ENCODE measurements at regions not wholly inside any gene's neighbourhood (a gene's known extent, or its start where the extent isn't known, plus 50 kb on each side); places are given as distances from the start of the nearest gene placed in this dataset.

- no peaks in the 10 kb centered on the region for H3K36me3 ChIP-seq
- no peak overlapping the region for H3K27ac ChIP-seq
- no peaks in the 10 kb centered on the region for H3K27me3 ChIP-seq
- no peaks in the 10 kb centered on the region for H3K4me1 ChIP-seq (ENCODE audit: control insufficient read depth in 1 of 2, insufficient read depth in 1 of 2, low read depth in 1 of 2, low read length in 1 of 2)
- no peaks in the 10 kb centered on the region for H3K9me3 ChIP-seq
- TF ChIP-seq CTCF (IDR thresholded peaks at IDR 0.05), result no peak
- no peak overlapping the region for H3K4me3 ChIP-seq (ENCODE audit: low read depth in 1 of 2, low read length in 1 of 2)
Measured at GRCh38 chr18:60040971-60041370, 141.2 kb downstream of the PMAIP1 start.

- Histone ChIP-seq H3K36me3 (no peaks in the 10 kb centered on the region), H3K4me3 (ENCODE audit: low read depth in 1 of 2, low read length in 1 of 2) (no peak overlapping the region), H3K9me3 (no peaks in the 10 kb centered on the region), H3K27me3 (no peaks in the 10 kb centered on the region), H3K4me1 (ENCODE audit: control insufficient read depth in 1 of 2, insufficient read depth in 1 of 2, low read depth in 1 of 2, low read length in 1 of 2) (no peaks in the 10 kb centered on the region), H3K27ac (no peak overlapping the region)
- no peak for TF ChIP-seq CTCF (IDR thresholded peaks at IDR 0.05)
Measured at GRCh38 chr18:60038731-60039130, 138.9 kb downstream of the PMAIP1 start.

GRCh38 chr18:60027397-60027796, 127.6 kb downstream of the PMAIP1 start:
- Histone ChIP-seq H3K27me3 (no peaks in the 10 kb centered on the region), H3K27ac (no peak overlapping the region), H3K4me1 (ENCODE audit: control insufficient read depth in 1 of 2, insufficient read depth in 1 of 2, low read depth in 1 of 2, low read length in 1 of 2) (no peaks in the 10 kb centered on the region), H3K36me3 (no peaks in the 10 kb centered on the region), H3K9me3 (no peaks in the 10 kb centered on the region), H3K4me3 (ENCODE audit: low read depth in 1 of 2, low read length in 1 of 2) (no peak overlapping the region)
- TF ChIP-seq CTCF (IDR thresholded peaks at IDR 0.05), result no peak

- Histone ChIP-seq H3K27me3 (no peaks in the 10 kb centered on the region), H3K9me3 (no peaks in the 10 kb centered on the region), H3K27ac (no peak overlapping the region), H3K4me1 (ENCODE audit: control insufficient read depth in 1 of 2, insufficient read depth in 1 of 2, low read depth in 1 of 2, low read length in 1 of 2) (no peaks in the 10 kb centered on the region), H3K36me3 (no peaks in the 10 kb centered on the region), H3K4me3 (ENCODE audit: low read depth in 1 of 2, low read length in 1 of 2) (no peak overlapping the region)
- no peak for TF ChIP-seq CTCF (IDR thresholded peaks at IDR 0.05)
Measured at GRCh38 chr18:60024857-60025256, 125.1 kb downstream of the PMAIP1 start.

- H3K4me3 ChIP-seq (ENCODE audit: low read depth in 1 of 2, low read length in 1 of 2), result no peak overlapping the region
- no peaks in the 10 kb centered on the region for H3K27me3 ChIP-seq
- no peak overlapping the region for H3K27ac ChIP-seq
- no peaks in the 10 kb centered on the region for H3K9me3 ChIP-seq
- no peaks in the 10 kb centered on the region for H3K4me1 ChIP-seq (ENCODE audit: control insufficient read depth in 1 of 2, insufficient read depth in 1 of 2, low read depth in 1 of 2, low read length in 1 of 2)
- no peaks in the 10 kb centered on the region for H3K36me3 ChIP-seq
- no peak for TF ChIP-seq CTCF (IDR thresholded peaks at IDR 0.05)
Measured at GRCh38 chr18:60024345-60024744, 124.5 kb downstream of the PMAIP1 start.

- no peaks in the 10 kb centered on the region for H3K9me3 ChIP-seq
- no peaks in the 10 kb centered on the region for H3K36me3 ChIP-seq
- no peak for TF ChIP-seq CTCF (IDR thresholded peaks at IDR 0.05)
- no peaks in the 10 kb centered on the region for H3K27me3 ChIP-seq
- H3K4me1 ChIP-seq (ENCODE audit: control insufficient read depth in 1 of 2, insufficient read depth in 1 of 2, low read depth in 1 of 2, low read length in 1 of 2), result no peaks in the 10 kb centered on the region
- no peak overlapping the region for H3K4me3 ChIP-seq (ENCODE audit: low read depth in 1 of 2, low read length in 1 of 2)
- no peak overlapping the region for H3K27ac ChIP-seq
Measured at GRCh38 chr18:60022671-60023276, 123.0 kb downstream of the PMAIP1 start.

Data from neutrophil (primary cell).